Gastrocnemius medialis (tissue), 4 donors: ENCODE measurements at regions not wholly inside any gene's neighbourhood (a gene's known extent, or its start where the extent isn't known, plus 50 kb on each side); places are given as distances from the start of the nearest gene placed in this dataset.

Source experiments
- CTCF ChIP-seq, 5 experiments: fragments of 450-650 bp in 3 of 5; fragments of 200-600 bp in 2 of 5; sonication (generic) in 2 of 5; IDR thresholded peaks in 4 of 5; conservative IDR thresholded peaks in 1 of 5; 1 replicate in 4 of 5; 2 replicates in 1 of 5; pipeline ENCODE4 v1.5.1; 2016 to 2019; ENCODE audit warnings: antibody characterized with exemption in 5 of 5, mild to moderate bottlenecking in 3 of 5, moderate library complexity in 3 of 5
- POLR2A ChIP-seq, 2 donors: fragments of 450-650 bp; IDR thresholded peaks; one replicate each; pipeline ENCODE4 v1.6.1; 2017; ENCODE audit warnings: antibody characterized with exemption in 2 of 2, mild to moderate bottlenecking in 2 of 2, moderate library complexity in 2 of 2

- TF ChIP-seq CTCF (IDR thresholded peaks at IDR 0.05 in 4 of 5, conservative IDR thresholded peaks at IDR 0.05 in 1 of 5) (no peak), POLR2A (IDR thresholded peaks at IDR 0.05) (no peak)
Measured at GRCh38 chr7:34449765-34450164, 208.3 kb upstream of the NPSR1 start.
